HL-60 (cell line): ENCODE measurements at regions not wholly inside any gene's neighbourhood (a gene's known extent, or its start where the extent isn't known, plus 50 kb on each side); places are given as distances from the start of the nearest gene placed in this dataset.
"Not testable (repeated sequence)": the region's sequence is repeated elsewhere in the genome, so short reads cannot be mapped to it uniquely, and the experiment has no call there.

Experiments
- CTCF ChIP-seq: IDR thresholded peaks from one replicate; pipeline ENCODE4 v1.5.1; 2011; ENCODE audit warnings: low read length, control low read depth, inconsistent platforms; ENCODE audit not compliant: insufficient read depth
- POLR2AphosphoS5 ChIP-seq: IDR thresholded peaks from 2 replicates; pipeline ENCODE4 v1.6.1; 2012; ENCODE audit warnings: low read depth
- REST ChIP-seq: IDR thresholded peaks from 2 replicates; pipeline ENCODE4 v1.6.1; 2012; ENCODE audit warnings: low read depth; ENCODE audit not compliant: insufficient replicate concordance

DNA sequence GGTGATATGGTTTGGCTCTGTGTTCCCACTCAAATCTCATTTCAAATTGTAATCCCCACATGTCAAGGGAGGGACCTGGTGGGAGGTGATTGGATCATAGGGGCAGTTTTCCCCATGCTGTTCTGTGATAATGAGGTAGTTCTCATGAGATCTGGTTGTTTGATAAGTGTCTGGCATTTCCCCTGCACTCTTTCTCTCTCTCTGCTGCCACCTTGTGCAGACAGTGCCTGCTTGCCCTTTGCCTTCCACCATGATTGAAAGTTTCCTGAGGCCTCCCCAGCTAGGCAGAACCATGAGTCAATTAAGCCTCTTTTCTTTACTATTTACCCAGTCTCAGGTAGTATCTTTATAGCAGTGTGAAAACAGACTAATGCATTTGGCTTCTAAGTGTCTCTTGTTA is 284.7 kb downstream of the ARPP21 start:
- TF ChIP-seq CTCF: peak; percentile 9
- TF ChIP-seq REST, POLR2AphosphoS5: not testable (repeated sequence)
